ENCODE measurements at regions not wholly inside any gene's neighbourhood (a gene's known extent, or its start where the extent isn't known, plus 50 kb on each side); places are given as distances from the start of the nearest gene placed in this dataset.
"Not testable (repeated sequence)": the region's sequence is repeated elsewhere in the genome, so short reads cannot be mapped to it uniquely, and the experiment has no call there.

- DNase-seq (ENCODE audit: low read depth, low spot score); POLR2A ChIA-PET; CTCF ChIA-PET; H3K4me3 ChIP-seq (ENCODE audit: low read depth, low read length): not testable (repeated sequence)
Measured at GRCh38 chr1:228611707-228612106, 123.6 kb upstream of the RHOU start.

- H3K4me3 ChIP-seq (ENCODE audit: low read depth, low read length); POLR2A ChIA-PET; DNase-seq (ENCODE audit: low read depth, low spot score); CTCF ChIA-PET: not testable (repeated sequence)
Measured at GRCh38 chr1:228622002-228622716, 113.1 kb upstream of the RHOU start.

- CTCF ChIA-PET; H3K4me3 ChIP-seq (ENCODE audit: low read depth, low read length); DNase-seq (ENCODE audit: low read depth, low spot score); POLR2A ChIA-PET: not testable (repeated sequence)
Measured at GRCh38 chr1:228626481-228626880, 108.8 kb upstream of the RHOU start.

GRCh38 chr1:228632858-228633257, 102.4 kb upstream of the RHOU start:
- CTCF ChIA-PET; H3K4me3 ChIP-seq (ENCODE audit: low read depth, low read length); DNase-seq (ENCODE audit: low read depth, low spot score); POLR2A ChIA-PET: not testable (repeated sequence)

DNA sequence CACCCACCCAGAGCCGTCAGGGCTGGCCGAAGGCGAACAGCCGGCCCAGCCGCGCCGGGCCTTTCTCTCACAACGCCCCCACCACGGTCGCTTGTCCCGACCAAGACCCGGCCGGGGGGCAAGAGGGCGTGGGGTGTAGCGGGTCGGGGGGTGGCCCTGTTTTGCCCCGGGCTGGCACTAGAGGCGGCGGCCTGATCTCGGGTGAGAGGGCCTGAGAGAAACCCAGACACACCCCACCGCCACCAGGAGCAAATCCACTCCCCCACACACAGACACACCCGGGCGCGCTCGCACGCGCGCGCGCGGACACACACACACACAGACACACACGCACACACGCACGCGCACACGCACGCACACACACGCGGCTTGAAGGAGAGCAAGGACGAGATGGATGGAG, 100.0 kb upstream of the RHOU start:
- POLR2A ChIA-PET; CTCF ChIA-PET; DNase-seq (ENCODE audit: low read depth, low spot score): not testable (repeated sequence)
- H3K4me3 ChIP-seq (ENCODE audit: low read depth, low read length): 0 out of 2 replicates have a peak overlapping the region, but pooled peaks have one; percentile 18

DNA sequence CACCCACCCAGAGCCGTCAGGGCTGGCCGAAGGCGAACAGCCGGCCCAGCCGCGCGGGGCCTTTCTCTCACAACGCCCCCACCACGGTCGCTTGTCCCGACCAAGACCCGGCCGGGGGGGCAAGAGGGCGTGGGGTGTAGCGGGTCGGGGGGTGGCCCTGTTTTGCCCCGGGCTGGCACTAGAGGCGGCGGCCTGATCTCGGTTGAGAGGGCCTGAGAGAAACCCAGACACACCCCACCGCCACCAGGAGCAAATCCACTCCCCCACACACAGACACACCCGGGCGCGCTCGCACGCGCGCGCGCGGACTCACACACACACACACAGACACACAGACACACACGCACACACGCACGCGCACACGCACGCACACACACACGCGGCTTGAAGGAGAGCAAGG, 97.8 kb upstream of the RHOU start:
- CTCF ChIA-PET: not testable (repeated sequence)

GRCh38 chr1:228646717-228647522, 88.4 kb upstream of the RHOU start:
- DNase-seq (ENCODE audit: low read depth, low spot score): no peak
- ChIA-PET CTCF (no interaction called here), POLR2A (no interaction called here)
- TF ChIP-seq, protein P1, sequence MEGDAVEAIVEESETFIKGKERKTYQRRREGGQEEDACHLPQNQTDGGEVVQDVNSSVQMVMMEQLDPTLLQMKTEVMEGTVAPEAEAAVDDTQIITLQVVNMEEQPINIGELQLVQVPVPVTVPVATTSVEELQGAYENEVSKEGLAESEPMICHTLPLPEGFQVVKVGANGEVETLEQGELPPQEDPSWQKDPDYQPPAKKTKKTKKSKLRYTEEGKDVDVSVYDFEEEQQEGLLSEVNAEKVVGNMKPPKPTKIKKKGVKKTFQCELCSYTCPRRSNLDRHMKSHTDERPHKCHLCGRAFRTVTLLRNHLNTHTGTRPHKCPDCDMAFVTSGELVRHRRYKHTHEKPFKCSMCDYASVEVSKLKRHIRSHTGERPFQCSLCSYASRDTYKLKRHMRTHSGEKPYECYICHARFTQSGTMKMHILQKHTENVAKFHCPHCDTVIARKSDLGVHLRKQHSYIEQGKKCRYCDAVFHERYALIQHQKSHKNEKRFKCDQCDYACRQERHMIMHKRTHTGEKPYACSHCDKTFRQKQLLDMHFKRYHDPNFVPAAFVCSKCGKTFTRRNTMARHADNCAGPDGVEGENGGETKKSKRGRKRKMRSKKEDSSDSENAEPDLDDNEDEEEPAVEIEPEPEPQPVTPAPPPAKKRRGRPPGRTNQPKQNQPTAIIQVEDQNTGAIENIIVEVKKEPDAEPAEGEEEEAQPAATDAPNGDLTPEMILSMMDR (IDR thresholded peaks at IDR 0.05; ENCODE audit: insufficient read depth, low read length, missing control alignments): no peak
- H3K4me3 ChIP-seq (ENCODE audit: low read depth, low read length): peak overlapping the region; percentile 59

More for the DNA sequence above, 97.8 kb upstream of the RHOU start:
- H3K4me3 ChIP-seq (ENCODE audit: low read depth, low read length); DNase-seq (ENCODE audit: low read depth, low spot score); POLR2A ChIA-PET: not testable (repeated sequence)

DNA sequence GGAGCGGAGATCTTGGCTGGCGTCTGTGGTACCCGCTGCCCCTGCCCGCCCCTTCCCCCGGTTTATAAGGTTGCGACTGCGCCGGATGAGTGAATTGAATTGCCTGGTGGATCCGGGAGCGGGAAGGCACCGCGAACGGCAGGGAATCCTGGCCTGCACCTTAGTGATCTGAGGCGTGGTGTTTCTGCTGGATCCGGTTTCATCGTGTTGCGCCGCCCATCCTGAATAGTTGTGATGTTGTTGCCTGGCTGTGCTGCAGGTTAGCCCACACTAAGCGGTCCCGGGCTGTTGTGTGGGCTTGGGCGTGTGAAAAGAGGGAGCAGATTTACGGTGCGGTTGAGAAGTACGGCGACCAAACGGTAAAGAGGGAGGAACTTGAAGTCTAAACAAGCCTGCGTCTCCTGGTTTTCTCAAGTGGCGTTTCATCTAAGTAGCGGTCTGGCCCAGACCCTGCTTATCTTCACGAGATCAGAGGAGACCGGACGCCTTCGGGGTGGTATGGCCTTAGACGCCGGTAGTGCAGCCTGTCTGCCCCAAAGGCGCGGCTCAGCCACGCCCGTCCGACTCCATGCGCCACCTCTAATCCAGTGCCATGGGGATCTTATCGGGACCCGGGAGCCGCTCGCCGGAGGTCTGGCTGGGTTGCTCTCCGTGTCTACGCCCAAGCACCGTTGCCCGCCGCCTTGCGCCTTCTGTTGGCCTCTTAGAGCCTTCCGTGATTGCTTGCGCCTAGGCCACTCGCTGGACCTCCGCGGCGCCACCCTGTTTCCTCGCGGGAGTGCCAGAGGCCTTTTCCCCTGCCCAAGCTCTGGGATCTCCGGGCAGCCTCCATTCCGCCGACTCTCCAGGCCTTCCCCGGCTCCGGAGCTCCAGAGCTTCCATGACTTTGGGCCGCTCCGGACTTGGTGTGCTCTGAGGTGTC, 87.5 kb upstream of the RHOU start:
- peak overlapping the region; percentile 59 for H3K4me3 ChIP-seq (ENCODE audit: low read depth, low read length)
- CTCF ChIA-PET: no interaction called here
- TF ChIP-seq, protein P1 (IDR thresholded peaks at IDR 0.05; ENCODE audit: insufficient read depth, low read length, missing control alignments): no peak
- DNase-seq (ENCODE audit: low read depth, low spot score): no peak
- POLR2A ChIA-PET: no interaction called here

- ChIA-PET POLR2A (no interaction called here), CTCF (interaction anchor here (0.6 kb wide), 1 partner anchor 19 kb away, joined by 3 read pairs; no protein-coding TSS in a partner anchor)
- DNase-seq (ENCODE audit: low read depth, low spot score): no peak
- H3K4me3 ChIP-seq (ENCODE audit: low read depth, low read length): no peak overlapping the region
- TF ChIP-seq, protein P1 (IDR thresholded peaks at IDR 0.05; ENCODE audit: insufficient read depth, low read length, missing control alignments): no peak
Measured at GRCh38 chr1:228648647-228649383, 86.5 kb upstream of the RHOU start.
